Gastrocnemius medialis (tissue), 4 donors: ENCODE measurements at regions not wholly inside any gene's neighbourhood (a gene's known extent, or its start where the extent isn't known, plus 50 kb on each side); places are given as distances from the start of the nearest gene placed in this dataset.

Source experiments
- ATAC-seq, 2 donors: fragments of 150-250 bp; one replicate each; pipeline ENCODE4 v1.9.1; 2016
- DNase-seq, 2 donors: peaks; one replicate each; pipeline ENCODE4 v3.0.0-alpha.2; 2019
- H3K27ac ChIP-seq, 4 donors: fragments of 200-600 bp; sonication (generic); 1 replicate in 1 of 4; 2 replicates in 3 of 4; pipeline ENCODE4 v1.5.1; 2016 to 2018; ENCODE audit warnings: mild to moderate bottlenecking in 2 of 4, moderate library complexity in 1 of 4
- H3K27me3 ChIP-seq, 3 donors: fragments of 200-600 bp; sonication (generic) in 2 of 3; 1 replicate in 1 of 3; 2 replicates in 2 of 3; pipeline versions ENCODE4 v1.5.1 to v1.6.0; 2016 to 2019; ENCODE audit warnings: mild to moderate bottlenecking in 1 of 3, moderate library complexity in 1 of 3
- H3K36me3 ChIP-seq, 2 donors: fragments of 200-600 bp; sonication (generic) in 1 of 2; one replicate each; pipeline ENCODE4 v1.5.1; 2017 to 2018
- H3K4me1 ChIP-seq, 2 donors: fragments of 200-600 bp; sonication (generic) in 1 of 2; one replicate each; pipeline ENCODE4 v1.5.1; 2016 to 2017; ENCODE audit warnings: mild to moderate bottlenecking in 2 of 2
- H3K4me3 ChIP-seq, 4 donors: fragments of 200-600 bp; sonication (generic) in 3 of 4; 1 replicate in 1 of 4; 2 replicates in 3 of 4; pipeline ENCODE4 v1.5.1; 2016 to 2019; ENCODE audit warnings: mild to moderate bottlenecking in 2 of 4
- H3K9me3 ChIP-seq, 3 donors: fragments of 200-600 bp; sonication (generic) in 2 of 3; 1 replicate in 1 of 3; 2 replicates in 2 of 3; pipeline ENCODE4 v1.5.1; 2016 to 2019
- POLR2A ChIP-seq, 2 donors: fragments of 450-650 bp; IDR thresholded peaks; one replicate each; pipeline ENCODE4 v1.6.1; 2017; ENCODE audit warnings: antibody characterized with exemption in 2 of 2, mild to moderate bottlenecking in 2 of 2, moderate library complexity in 2 of 2
- in situ Hi-C, 4 donors: fragments of 200-750 bp; cut with MboI; loops; one replicate each; pipeline versions ENCODE4 v1.15.0 to v1.8.0; 2017; ENCODE audit warnings: low sequenced_read_pairs in 4 of 4
- intact Hi-C: fragments of 100-400 bp; cut with DNase I; formaldehyde crosslinking; loops from one replicate; pipeline ENCODE4 v1.15.1; 2023; ENCODE audit warnings: low total_unique reads
- TF ChIP-seq, protein P1 (sequence below), 5 experiments: fragments of 450-650 bp in 3 of 5; fragments of 200-600 bp in 2 of 5; sonication (generic) in 2 of 5; IDR thresholded peaks in 4 of 5; conservative IDR thresholded peaks in 1 of 5; 1 replicate in 4 of 5; 2 replicates in 1 of 5; pipeline ENCODE4 v1.5.1; 2016 to 2019; ENCODE audit warnings: antibody characterized with exemption in 5 of 5, mild to moderate bottlenecking in 3 of 5, moderate library complexity in 3 of 5

DNA sequence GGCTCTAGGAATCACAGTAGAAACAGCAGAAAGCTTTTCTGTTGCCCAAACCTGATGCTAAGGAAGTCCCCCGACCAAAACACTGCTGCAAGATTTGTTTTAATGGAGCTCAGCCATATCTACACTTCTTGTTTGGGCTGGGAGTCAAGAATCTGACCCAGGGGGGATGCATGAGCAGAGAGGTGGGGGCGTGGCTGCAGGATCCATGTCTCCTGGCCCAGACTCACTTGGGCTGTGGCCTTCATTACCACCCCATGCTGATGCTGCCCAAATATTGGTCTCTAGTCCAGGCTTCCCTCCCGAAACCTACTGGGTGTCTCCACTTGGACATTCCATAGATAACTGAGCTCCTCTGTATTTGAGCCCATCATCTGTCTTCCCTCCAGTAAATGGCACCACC is 361.5 kb upstream of the LARGE1 start:
- Histone ChIP-seq H3K27ac (no peak overlapping the region), H3K9me3 (no peaks in the 10 kb centered on the region), H3K4me1 (no peaks in the 10 kb centered on the region), H3K27me3 (peaks cover 0 to 3% (median 0%) of the 10 kb centered on the region in 3 donors), H3K4me3 (no peak overlapping the region), H3K36me3 (no peaks in the 10 kb centered on the region)
- intact Hi-C loops, result no loop called here
- no peak for TF ChIP-seq POLR2A (IDR thresholded peaks at IDR 0.05)
- TF ChIP-seq, protein P1, sequence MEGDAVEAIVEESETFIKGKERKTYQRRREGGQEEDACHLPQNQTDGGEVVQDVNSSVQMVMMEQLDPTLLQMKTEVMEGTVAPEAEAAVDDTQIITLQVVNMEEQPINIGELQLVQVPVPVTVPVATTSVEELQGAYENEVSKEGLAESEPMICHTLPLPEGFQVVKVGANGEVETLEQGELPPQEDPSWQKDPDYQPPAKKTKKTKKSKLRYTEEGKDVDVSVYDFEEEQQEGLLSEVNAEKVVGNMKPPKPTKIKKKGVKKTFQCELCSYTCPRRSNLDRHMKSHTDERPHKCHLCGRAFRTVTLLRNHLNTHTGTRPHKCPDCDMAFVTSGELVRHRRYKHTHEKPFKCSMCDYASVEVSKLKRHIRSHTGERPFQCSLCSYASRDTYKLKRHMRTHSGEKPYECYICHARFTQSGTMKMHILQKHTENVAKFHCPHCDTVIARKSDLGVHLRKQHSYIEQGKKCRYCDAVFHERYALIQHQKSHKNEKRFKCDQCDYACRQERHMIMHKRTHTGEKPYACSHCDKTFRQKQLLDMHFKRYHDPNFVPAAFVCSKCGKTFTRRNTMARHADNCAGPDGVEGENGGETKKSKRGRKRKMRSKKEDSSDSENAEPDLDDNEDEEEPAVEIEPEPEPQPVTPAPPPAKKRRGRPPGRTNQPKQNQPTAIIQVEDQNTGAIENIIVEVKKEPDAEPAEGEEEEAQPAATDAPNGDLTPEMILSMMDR (IDR thresholded peaks at IDR 0.05 in 4 of 5, conservative IDR thresholded peaks at IDR 0.05 in 1 of 5), result no peak
- in situ Hi-C loops, result no loop called here
- ATAC-seq (no peak), DNase-seq (no peak)

- intact Hi-C loops (no loop called here), in situ Hi-C loops (no loop called here)
- Histone ChIP-seq H3K27ac (no peak overlapping the region), H3K9me3 (no peaks in the 10 kb centered on the region), H3K36me3 (no peaks in the 10 kb centered on the region), H3K4me3 (no peak overlapping the region), H3K4me1 (no peaks in the 10 kb centered on the region), H3K27me3 (peaks cover 0 to 5% (median 0%) of the 10 kb centered on the region in 3 donors)
- TF ChIP-seq, protein P1 (IDR thresholded peaks at IDR 0.05 in 4 of 5, conservative IDR thresholded peaks at IDR 0.05 in 1 of 5), result no peak
- no peak for TF ChIP-seq POLR2A (IDR thresholded peaks at IDR 0.05)
- ATAC-seq (no peak), DNase-seq (no peak)
Observed at GRCh38 chr22:34283844-34284243, 363.6 kb upstream of the LARGE1 start.

DNA sequence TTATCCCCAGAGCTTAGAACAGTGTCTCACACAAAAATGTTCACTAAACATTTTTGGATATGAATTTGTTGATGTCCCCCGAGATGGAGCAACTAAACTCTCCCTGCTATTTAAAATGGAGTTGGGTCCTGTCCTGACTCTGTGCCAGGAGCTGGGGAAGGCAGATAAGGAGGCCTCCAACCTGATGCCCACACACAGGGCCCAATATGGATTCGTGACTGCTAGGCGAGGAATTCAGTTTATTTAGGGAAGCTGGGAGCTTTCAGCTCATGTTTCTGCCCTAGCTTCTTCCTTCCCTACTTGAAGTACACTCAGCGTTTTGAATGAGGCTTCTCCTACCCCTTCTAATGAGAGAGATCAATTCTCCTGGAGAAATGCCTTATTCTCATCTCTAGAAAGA is 373.0 kb upstream of the LARGE1 start:
- Histone ChIP-seq H3K36me3 (no peaks in the 10 kb centered on the region), H3K27me3 (peaks cover 0 to 4% (median 0%) of the 10 kb centered on the region in 3 donors), H3K9me3 (no peaks in the 10 kb centered on the region), H3K27ac (no peak overlapping the region), H3K4me1 (peaks cover 0 to 6% of the 10 kb centered on the region in 2 donors), H3K4me3 (no peak overlapping the region)
- in situ Hi-C loops, result no loop called here
- TF ChIP-seq, protein P1 (IDR thresholded peaks at IDR 0.05 in 4 of 5, conservative IDR thresholded peaks at IDR 0.05 in 1 of 5), result no peak
- no peak for TF ChIP-seq POLR2A (IDR thresholded peaks at IDR 0.05)
- ATAC-seq (peak in 1 of 2 donors; percentile 55), DNase-seq (peak in 1 of 2 donors; percentile 17)
- intact Hi-C loops, result no loop called here

- Histone ChIP-seq H3K9me3 (no peaks in the 10 kb centered on the region), H3K36me3 (no peaks in the 10 kb centered on the region), H3K4me3 (no peak overlapping the region), H3K27ac (no peak overlapping the region), H3K4me1 (peaks cover 0 to 6% of the 10 kb centered on the region in 2 donors), H3K27me3 (no peaks in the 10 kb centered on the region)
- no peak for DNase-seq
- in situ Hi-C loops, result no loop called here
- no peak for TF ChIP-seq POLR2A (IDR thresholded peaks at IDR 0.05)
- TF ChIP-seq, protein P1 (IDR thresholded peaks at IDR 0.05 in 4 of 5, conservative IDR thresholded peaks at IDR 0.05 in 1 of 5), result no peak
- intact Hi-C loops, result no loop called here
- no peak for ATAC-seq
Observed at GRCh38 chr22:34294476-34294875, 374.2 kb upstream of the LARGE1 start.

GRCh38 chr22:34294986-34295385 is 374.7 kb upstream of the LARGE1 start:
- H3K27me3 ChIP-seq, result no peaks in the 10 kb centered on the region
- H3K9me3 ChIP-seq, result no peaks in the 10 kb centered on the region
- no peaks in the 10 kb centered on the region for H3K36me3 ChIP-seq
- no peak overlapping the region for H3K27ac ChIP-seq
- DNase-seq (no peak), ATAC-seq (no peak)
- in situ Hi-C loops (no loop called here), intact Hi-C loops (no loop called here)
- peaks cover 0 to 6% of the 10 kb centered on the region in 2 donors for H3K4me1 ChIP-seq
- H3K4me3 ChIP-seq, result no peak overlapping the region
- TF ChIP-seq, protein P1 (IDR thresholded peaks at IDR 0.05 in 4 of 5, conservative IDR thresholded peaks at IDR 0.05 in 1 of 5), result no peak
- no peak for TF ChIP-seq POLR2A (IDR thresholded peaks at IDR 0.05)
